BE2C (cell line): ENCODE measurements at regions not wholly inside any gene's neighbourhood (a gene's known extent, or its start where the extent isn't known, plus 50 kb on each side); places are given as distances from the start of the nearest gene placed in this dataset.
A peak's percentile ranks its signal among the peaks of the same experiment; 100 is the strongest.

Source experiments
- DNase-seq: peaks from one replicate; pipeline ENCODE4 v3.0.0-alpha.2; 2020
- H3K27me3 ChIP-seq: fragments of 250-450 bp; sonication (Bioruptor Pico); 2 replicates; pipeline ENCODE4 v1.5.1; 2020; ENCODE audit warnings: mild to moderate bottlenecking
- H3K36me3 ChIP-seq: fragments of 250-450 bp; sonication (Bioruptor Pico); 2 replicates; pipeline ENCODE4 v1.5.1; 2020; ENCODE audit warnings: mild to moderate bottlenecking
- H3K4me1 ChIP-seq: fragments of 250-450 bp; sonication (Bioruptor Pico); 2 replicates; pipeline ENCODE4 v1.5.1; 2020
- H3K4me3 ChIP-seq: 2 replicates; pipeline ENCODE4 v1.5.1; 2011; ENCODE audit warnings: low read depth, low read length
- H3K9me3 ChIP-seq: fragments of 250-450 bp; sonication (Bioruptor Pico); 2 replicates; pipeline ENCODE4 v1.5.1; 2020
- TF ChIP-seq, protein P1 (sequence below): IDR thresholded peaks from 2 replicates; pipeline ENCODE4 v1.5.1; 2012; ENCODE audit warnings: mild to moderate bottlenecking, low read depth, low read length

DNA sequence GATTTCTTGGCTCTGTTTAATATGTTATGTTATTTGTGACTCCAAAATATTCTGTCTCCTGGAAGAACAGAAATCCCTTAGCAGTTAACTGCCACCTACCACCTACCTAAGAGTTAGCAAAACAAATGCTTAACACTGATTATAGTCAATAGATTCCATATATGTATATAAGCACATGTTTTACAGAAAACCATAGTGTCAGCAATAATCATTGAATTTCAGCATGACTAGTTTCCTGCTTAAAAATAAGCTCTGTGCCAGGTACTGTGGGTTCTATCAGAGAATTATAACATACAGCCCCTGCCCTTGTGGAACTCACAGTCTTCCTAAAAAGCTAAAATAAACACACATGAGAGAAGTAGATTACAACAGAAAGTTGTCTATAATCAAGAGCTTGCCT, 561.9 kb upstream of the CAMK1G start:
- Histone ChIP-seq H3K36me3 (no peaks in the 10 kb centered on the region), H3K9me3 (no peaks in the 10 kb centered on the region; the same call in 1 of the 2 replicates), H3K4me3 (no peak overlapping the region), H3K27me3 (no peaks in the 10 kb centered on the region), H3K4me1 (no peaks in the 10 kb centered on the region; the same call in 1 of the 2 replicates)
- DNase-seq = no peak
- TF ChIP-seq, protein P1, sequence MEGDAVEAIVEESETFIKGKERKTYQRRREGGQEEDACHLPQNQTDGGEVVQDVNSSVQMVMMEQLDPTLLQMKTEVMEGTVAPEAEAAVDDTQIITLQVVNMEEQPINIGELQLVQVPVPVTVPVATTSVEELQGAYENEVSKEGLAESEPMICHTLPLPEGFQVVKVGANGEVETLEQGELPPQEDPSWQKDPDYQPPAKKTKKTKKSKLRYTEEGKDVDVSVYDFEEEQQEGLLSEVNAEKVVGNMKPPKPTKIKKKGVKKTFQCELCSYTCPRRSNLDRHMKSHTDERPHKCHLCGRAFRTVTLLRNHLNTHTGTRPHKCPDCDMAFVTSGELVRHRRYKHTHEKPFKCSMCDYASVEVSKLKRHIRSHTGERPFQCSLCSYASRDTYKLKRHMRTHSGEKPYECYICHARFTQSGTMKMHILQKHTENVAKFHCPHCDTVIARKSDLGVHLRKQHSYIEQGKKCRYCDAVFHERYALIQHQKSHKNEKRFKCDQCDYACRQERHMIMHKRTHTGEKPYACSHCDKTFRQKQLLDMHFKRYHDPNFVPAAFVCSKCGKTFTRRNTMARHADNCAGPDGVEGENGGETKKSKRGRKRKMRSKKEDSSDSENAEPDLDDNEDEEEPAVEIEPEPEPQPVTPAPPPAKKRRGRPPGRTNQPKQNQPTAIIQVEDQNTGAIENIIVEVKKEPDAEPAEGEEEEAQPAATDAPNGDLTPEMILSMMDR = no peak

- Histone ChIP-seq H3K4me3 (no peak overlapping the region), H3K27me3 (no peaks in the 10 kb centered on the region), H3K36me3 (no peaks in the 10 kb centered on the region), H3K9me3 (no peaks in the 10 kb centered on the region; the same call in 1 of the 2 replicates), H3K4me1 (no peaks in the 10 kb centered on the region; the same call in 1 of the 2 replicates)
- TF ChIP-seq, protein P1 = no peak
- DNase-seq = no peak
These were observed 559.7 kb upstream of the CAMK1G start for GRCh38 chr1:209023790-209024189.

GRCh38 chr1:209029737-209030136, 553.8 kb upstream of the CAMK1G start:
- no peak for DNase-seq
- no peaks in the 10 kb centered on the region for H3K9me3 ChIP-seq
- H3K27me3 ChIP-seq = no peaks in the 10 kb centered on the region
- H3K4me1 ChIP-seq = 0 out of 2 replicates have a peak, but pooled peaks cover 3% of the 10 kb centered on the region
- no peaks in the 10 kb centered on the region for H3K36me3 ChIP-seq
- TF ChIP-seq, protein P1 = peak; percentile 58
- no peak overlapping the region for H3K4me3 ChIP-seq

- H3K4me1 ChIP-seq = 0 out of 2 replicates have a peak, but pooled peaks cover 3% of the 10 kb centered on the region
- TF ChIP-seq, protein P1 = no peak
- H3K36me3 ChIP-seq = no peaks in the 10 kb centered on the region
- H3K27me3 ChIP-seq = no peaks in the 10 kb centered on the region
- DNase-seq = no peak
- H3K9me3 ChIP-seq = no peaks in the 10 kb centered on the region
- no peak overlapping the region for H3K4me3 ChIP-seq
These were observed 552.9 kb upstream of the CAMK1G start for GRCh38 chr1:209030454-209031167.

DNA sequence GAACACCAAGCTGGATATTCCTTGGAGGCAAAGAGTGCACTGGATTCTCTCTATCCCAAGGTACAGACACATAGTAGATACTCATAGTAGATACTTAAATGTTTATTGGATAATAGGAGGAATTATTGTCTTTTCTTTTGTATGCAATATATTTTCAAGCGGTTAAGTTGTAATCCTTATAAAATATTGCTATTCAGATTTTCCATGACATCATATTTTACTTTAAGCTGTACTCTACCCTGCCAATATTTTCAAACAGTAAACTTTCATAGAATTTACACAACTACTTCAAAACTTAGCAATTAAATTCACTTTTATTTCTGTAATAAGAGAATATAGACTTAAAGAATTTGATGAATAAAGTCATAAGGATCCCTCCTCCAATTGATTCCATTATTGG, 546.5 kb upstream of the CAMK1G start:
- H3K27me3 ChIP-seq = no peaks in the 10 kb centered on the region
- TF ChIP-seq, protein P1 = no peak

DNA sequence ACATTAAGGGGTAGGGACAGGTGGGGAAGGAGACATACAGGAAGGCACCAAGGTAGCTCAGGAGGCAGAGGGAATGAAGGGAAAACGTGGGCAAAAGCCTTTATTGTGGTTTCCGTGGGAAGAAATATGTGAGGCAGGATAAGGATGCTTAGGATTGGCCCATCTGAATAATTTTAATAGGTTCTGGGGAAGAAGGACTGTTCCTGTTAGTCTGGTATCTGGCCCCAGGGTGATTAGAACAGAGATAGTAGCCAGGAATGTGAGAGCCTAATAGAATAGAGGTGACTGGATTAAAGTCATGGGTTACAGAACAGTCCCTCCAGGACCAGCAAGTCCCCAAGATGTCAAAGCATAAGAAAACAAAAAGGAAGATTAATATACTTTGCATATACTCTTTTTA, 545.2 kb upstream of the CAMK1G start:
- Histone ChIP-seq H3K4me3 (no peak overlapping the region), H3K36me3 (no peaks in the 10 kb centered on the region), H3K4me1 (peaks cover 6% of the 10 kb centered on the region), H3K27me3 (no peaks in the 10 kb centered on the region), H3K9me3 (no peaks in the 10 kb centered on the region)
- TF ChIP-seq, protein P1 = no peak
- DNase-seq = no peak

More for the DNA sequence above, 546.5 kb upstream of the CAMK1G start:
- peaks cover 6% of the 10 kb centered on the region for H3K4me1 ChIP-seq
- no peak for DNase-seq
- no peaks in the 10 kb centered on the region for H3K9me3 ChIP-seq
- no peaks in the 10 kb centered on the region for H3K36me3 ChIP-seq
- H3K4me3 ChIP-seq = no peak overlapping the region
